ENCODE measurements at regions not wholly inside any gene's neighbourhood (a gene's known extent, or its start where the extent isn't known, plus 50 kb on each side); places are given as distances from the start of the nearest gene placed in this dataset.

- Histone ChIP-seq H3K9me3 (no peaks in the 10 kb centered on the region), H3K79me2 (ENCODE audit: insufficient read depth) (no peaks in the 10 kb centered on the region), H3K27ac (ENCODE audit: low read depth in 2 of 2, low read length in 1 of 2) (no peak overlapping the region), H3K4me3 (ENCODE audit: low read depth in 2 of 2, low read length in 1 of 2) (no peak overlapping the region), H3K4me2 (no peak overlapping the region), H3K9ac (no peak overlapping the region), H3K4me1 (ENCODE audit: control insufficient read depth in 1 of 2, insufficient read depth in 2 of 2, low read depth in 1 of 2, low read length in 1 of 2) (no peaks in the 10 kb centered on the region), H3F3A (replicated peaks; ENCODE audit: insufficient read depth) (no peaks in the 10 kb centered on the region), H2AFZ (ENCODE audit: low read depth) (no peak overlapping the region), H3K27me3 (ENCODE audit: insufficient read depth) (no peaks in the 10 kb centered on the region; the same call in 1 of the 2 replicates), H4K20me1 (ENCODE audit: insufficient read depth) (no peaks in the 10 kb centered on the region), H3K9me2 (no peaks in the 10 kb centered on the region), H3K36me3 (replicated peaks in 1 of 2; ENCODE audit: control insufficient read depth in 1 of 2, insufficient read depth in 2 of 2, low read length in 1 of 2) (no peaks in the 10 kb centered on the region)
- TF ChIP-seq CTCF (IDR thresholded peaks at IDR 0.05) (no peak), NRF1 (IDR thresholded peaks at IDR 0.05; ENCODE audit: low read depth, low read length) (no peak), FOXM1 (IDR thresholded peaks at IDR 0.05; ENCODE audit: low read depth) (no peak), RFX5 (IDR thresholded peaks at IDR 0.05; ENCODE audit: low read length) (no peak), MEF2A (IDR thresholded peaks at IDR 0.05; ENCODE audit: borderline replicate concordance, low read depth) (no peak)
- TF ChIP-seq, protein P1, sequence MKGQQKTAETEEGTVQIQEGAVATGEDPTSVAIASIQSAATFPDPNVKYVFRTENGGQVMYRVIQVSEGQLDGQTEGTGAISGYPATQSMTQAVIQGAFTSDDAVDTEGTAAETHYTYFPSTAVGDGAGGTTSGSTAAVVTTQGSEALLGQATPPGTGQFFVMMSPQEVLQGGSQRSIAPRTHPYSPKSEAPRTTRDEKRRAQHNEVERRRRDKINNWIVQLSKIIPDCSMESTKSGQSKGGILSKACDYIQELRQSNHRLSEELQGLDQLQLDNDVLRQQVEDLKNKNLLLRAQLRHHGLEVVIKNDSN (IDR thresholded peaks at IDR 0.05; ENCODE audit: borderline replicate concordance, low read depth) = no peak
- DNase-seq = no peak
- WGBS (ENCODE audit: low lambda C conversion rate) = 68% methylated on average over 7 of the region's 7 CpGs
- ChIA-PET CTCF (interaction anchor here (0.6 to 1.7 kb wide), 3 partner anchors 97 to 528 kb away, joined by 3 to 6 read pairs (median 4); no protein-coding TSS in a partner anchor), POLR2A (no interaction called here)
Observed at GRCh38 chr11:45468267-45468856, 182.2 kb upstream of the SYT13 start.

GRCh38 chr11:45463541-45463940, 177.4 kb upstream of the SYT13 start:
- no peak for TF ChIP-seq GATA2 (CRISPR knock-in tag; IDR thresholded peaks at IDR 0.05)
- no peak for TF ChIP-seq PBX3 (IDR thresholded peaks at IDR 0.05)
- no peak for TF ChIP-seq ELF1 (IDR thresholded peaks at IDR 0.05)
- no peak for TF ChIP-seq CTCF (IDR thresholded peaks at IDR 0.05)
- Histone ChIP-seq H3K9me2 (no peaks in the 10 kb centered on the region), H3K36me3 (replicated peaks in 1 of 2; ENCODE audit: control insufficient read depth in 1 of 2, insufficient read depth in 2 of 2, low read length in 1 of 2) (no peaks in the 10 kb centered on the region), H3K27me3 (ENCODE audit: insufficient read depth) (peaks cover 5% of the 10 kb centered on the region; the same call in 1 of the 2 replicates), H3K9ac (no peak overlapping the region), H3K4me2 (no peak overlapping the region), H4K20me1 (ENCODE audit: insufficient read depth) (no peaks in the 10 kb centered on the region), H3K4me3 (ENCODE audit: low read depth in 2 of 2, low read length in 1 of 2) (no peak overlapping the region), H3F3A (replicated peaks; ENCODE audit: insufficient read depth) (no peaks in the 10 kb centered on the region), H3K9me3 (no peaks in the 10 kb centered on the region), H3K4me1 (ENCODE audit: control insufficient read depth in 1 of 2, insufficient read depth in 2 of 2, low read depth in 1 of 2, low read length in 1 of 2) (no peaks in the 10 kb centered on the region), H3K27ac (ENCODE audit: low read depth in 2 of 2, low read length in 1 of 2) (no peak overlapping the region), H3K79me2 (ENCODE audit: insufficient read depth) (no peaks in the 10 kb centered on the region), H2AFZ (ENCODE audit: low read depth) (no peak overlapping the region)
- 35% methylated on average over 4 of the region's 4 CpGs for whole genome bisulfite sequencing (ENCODE audit: low lambda C conversion rate)
- POLR2A ChIA-PET = no interaction called here
- no peak for DNase-seq
- CTCF ChIA-PET = interaction anchor here (1.8 kb wide), 1 partner anchor 92 kb away, joined by 4 read pairs; no protein-coding TSS in a partner anchor
